H1 (cell line): ENCODE measurements at regions not wholly inside any gene's neighbourhood (a gene's known extent, or its start where the extent isn't known, plus 50 kb on each side); places are given as distances from the start of the nearest gene placed in this dataset.

Source experiments
- ATF2 ChIP-seq: IDR thresholded peaks from 2 replicates; pipeline ENCODE4 v1.6.1; 2012; ENCODE audit warnings: low read length, inconsistent platforms
- ATF3 ChIP-seq: IDR thresholded peaks from 2 replicates; pipeline ENCODE4 v1.6.1; 2011; ENCODE audit warnings: low read depth, mild to moderate bottlenecking, low read length; ENCODE audit not compliant: insufficient read depth
- EP300 ChIP-seq, 2 experiments: IDR thresholded peaks; 1 replicate in 1 of 2; 2 replicates in 1 of 2; pipeline ENCODE4 v1.6.1; 2011 to 2012; ENCODE audit warnings: low read depth in 2 of 2, low read length in 2 of 2, mild to moderate bottlenecking in 2 of 2, borderline replicate concordance in 1 of 2, inconsistent platforms in 1 of 2, moderate library complexity in 1 of 2
- EZH2 ChIP-seq: fragments of 200-600 bp; sonication (generic); IDR thresholded peaks from 2 replicates; pipeline ENCODE4 v1.7.1; 2012; ENCODE audit warnings: low read depth, mild to moderate bottlenecking, moderate library complexity, low read length, inconsistent platforms; ENCODE audit not compliant: severe bottlenecking
- GABPA ChIP-seq: IDR thresholded peaks from 2 replicates; pipeline ENCODE4 v1.6.1; 2011; ENCODE audit warnings: mild to moderate bottlenecking, low read length, moderate library complexity, borderline replicate concordance; ENCODE audit not compliant: insufficient read depth
- MAFK ChIP-seq: IDR thresholded peaks from 2 replicates; pipeline ENCODE4 v1.6.1; 2012; ENCODE audit warnings: low read depth, mild to moderate bottlenecking, improper control_type of control experiment, low read length
- POLR2A ChIP-seq, 2 experiments: IDR thresholded peaks; 1 replicate in 1 of 2; 2 replicates in 1 of 2; pipeline ENCODE4 v1.6.1; 2011; ENCODE audit warnings: low read depth in 2 of 2, low read length in 2 of 2, mild to moderate bottlenecking in 2 of 2; ENCODE audit errors: control extremely low read depth in 1 of 2
- TF ChIP-seq, protein P1 (sequence below), 3 experiments: IDR thresholded peaks; 1 replicate in 2 of 3; 2 replicates in 1 of 3; pipeline versions ENCODE4 v1.5.1 to v1.6.1; 2011; ENCODE audit warnings: low read length in 3 of 3, mild to moderate bottlenecking in 3 of 3, inconsistent platforms in 2 of 3, low read depth in 1 of 3, moderate library complexity in 1 of 3; ENCODE audit not compliant: insufficient read depth in 1 of 3; ENCODE audit errors: control extremely low read depth in 1 of 3

DNA sequence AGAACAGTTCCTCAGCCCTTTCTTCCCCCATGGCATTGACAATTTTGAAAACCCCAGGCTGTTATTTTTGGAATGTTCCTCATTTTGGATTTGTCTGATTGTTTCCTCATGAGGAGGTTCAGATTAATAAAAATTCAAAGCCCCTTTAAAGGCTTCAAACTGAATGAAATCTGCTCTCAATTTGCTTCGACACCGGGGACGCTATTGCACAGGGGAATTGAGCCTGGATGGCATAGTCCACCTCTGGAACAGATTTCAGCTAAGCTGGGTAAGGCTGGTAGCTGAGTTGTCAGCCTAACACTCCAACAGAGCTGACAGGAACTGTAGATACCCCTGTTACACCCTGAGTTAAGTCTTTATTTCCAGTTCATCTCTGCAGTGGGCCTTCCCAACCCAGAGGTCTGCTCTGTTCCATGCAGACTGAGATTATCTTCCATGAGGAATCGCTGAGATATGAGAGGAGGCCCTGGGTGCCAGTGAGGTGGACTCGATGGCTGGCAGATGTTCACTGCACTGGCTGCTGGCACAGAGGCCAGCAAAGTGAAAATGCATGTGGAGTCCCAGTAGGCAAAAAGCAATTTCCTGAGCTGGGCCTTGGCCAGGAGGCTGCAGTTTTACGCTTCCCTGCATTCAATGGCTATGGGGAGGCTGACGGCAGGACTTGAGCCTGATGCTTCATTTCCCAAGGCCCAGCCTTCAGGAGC lies 73.3 kb upstream of the PAX1 start:
- TF ChIP-seq, protein P1, sequence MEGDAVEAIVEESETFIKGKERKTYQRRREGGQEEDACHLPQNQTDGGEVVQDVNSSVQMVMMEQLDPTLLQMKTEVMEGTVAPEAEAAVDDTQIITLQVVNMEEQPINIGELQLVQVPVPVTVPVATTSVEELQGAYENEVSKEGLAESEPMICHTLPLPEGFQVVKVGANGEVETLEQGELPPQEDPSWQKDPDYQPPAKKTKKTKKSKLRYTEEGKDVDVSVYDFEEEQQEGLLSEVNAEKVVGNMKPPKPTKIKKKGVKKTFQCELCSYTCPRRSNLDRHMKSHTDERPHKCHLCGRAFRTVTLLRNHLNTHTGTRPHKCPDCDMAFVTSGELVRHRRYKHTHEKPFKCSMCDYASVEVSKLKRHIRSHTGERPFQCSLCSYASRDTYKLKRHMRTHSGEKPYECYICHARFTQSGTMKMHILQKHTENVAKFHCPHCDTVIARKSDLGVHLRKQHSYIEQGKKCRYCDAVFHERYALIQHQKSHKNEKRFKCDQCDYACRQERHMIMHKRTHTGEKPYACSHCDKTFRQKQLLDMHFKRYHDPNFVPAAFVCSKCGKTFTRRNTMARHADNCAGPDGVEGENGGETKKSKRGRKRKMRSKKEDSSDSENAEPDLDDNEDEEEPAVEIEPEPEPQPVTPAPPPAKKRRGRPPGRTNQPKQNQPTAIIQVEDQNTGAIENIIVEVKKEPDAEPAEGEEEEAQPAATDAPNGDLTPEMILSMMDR (IDR thresholded peaks at IDR 0.05; ENCODE audit: control extremely low read depth in 1 of 3, insufficient read depth in 1 of 3, low read depth in 1 of 3, low read length in 3 of 3), result peak in 2 of 3 experiments; percentile 6 to 7; a peak in 2 of 4 replicates
- TF ChIP-seq ATF2 (no peak), ATF3 (no peak), EZH2 (no peak), EP300 (IDR thresholded peaks at IDR 0.05; ENCODE audit: borderline replicate concordance in 1 of 2, low read depth in 2 of 2, low read length in 2 of 2) (no peak), GABPA (no peak), POLR2A (IDR thresholded peaks at IDR 0.05; ENCODE audit: control extremely low read depth in 1 of 2, low read depth in 2 of 2, low read length in 2 of 2) (no peak), MAFK (no peak)
